GM12875 (cell line): ENCODE measurements at regions not wholly inside any gene's neighbourhood (a gene's known extent, or its start where the extent isn't known, plus 50 kb on each side); places are given as distances from the start of the nearest gene placed in this dataset.

ENCODE experiments used
- H3K4me3 ChIP-seq: one replicate; pipeline ENCODE4 v1.5.1; 2011; ENCODE audit warnings: low read depth, low read length, control low read depth
- TF ChIP-seq, protein P1 (sequence below): IDR thresholded peaks from 2 replicates; pipeline ENCODE4 v1.5.1; 2011; ENCODE audit warnings: low read depth, mild to moderate bottlenecking, control low read depth, inconsistent platforms, low read length, moderate library complexity, borderline replicate concordance; ENCODE audit not compliant: insufficient read depth

DNA sequence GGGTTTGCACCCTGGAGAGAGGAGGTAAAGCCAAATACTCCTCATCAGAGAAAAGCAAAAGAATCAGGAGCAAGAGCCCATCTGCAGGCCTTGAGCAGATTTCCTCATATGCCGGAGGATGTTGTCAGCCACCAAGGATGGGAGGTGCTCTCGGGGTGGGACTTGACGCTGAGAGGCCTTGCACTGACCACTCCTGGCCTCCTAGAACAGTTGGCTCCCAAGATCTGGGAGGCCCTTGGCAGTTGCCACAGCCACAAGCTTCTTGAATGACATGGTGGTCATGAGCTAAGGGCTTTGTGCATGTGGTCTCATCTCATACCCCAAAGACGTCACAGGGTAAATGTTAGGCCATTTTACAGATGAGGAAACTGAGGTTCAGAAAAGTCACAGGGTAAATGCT lies 75.2 kb upstream of the PMEPA1 start:
- TF ChIP-seq, protein P1, sequence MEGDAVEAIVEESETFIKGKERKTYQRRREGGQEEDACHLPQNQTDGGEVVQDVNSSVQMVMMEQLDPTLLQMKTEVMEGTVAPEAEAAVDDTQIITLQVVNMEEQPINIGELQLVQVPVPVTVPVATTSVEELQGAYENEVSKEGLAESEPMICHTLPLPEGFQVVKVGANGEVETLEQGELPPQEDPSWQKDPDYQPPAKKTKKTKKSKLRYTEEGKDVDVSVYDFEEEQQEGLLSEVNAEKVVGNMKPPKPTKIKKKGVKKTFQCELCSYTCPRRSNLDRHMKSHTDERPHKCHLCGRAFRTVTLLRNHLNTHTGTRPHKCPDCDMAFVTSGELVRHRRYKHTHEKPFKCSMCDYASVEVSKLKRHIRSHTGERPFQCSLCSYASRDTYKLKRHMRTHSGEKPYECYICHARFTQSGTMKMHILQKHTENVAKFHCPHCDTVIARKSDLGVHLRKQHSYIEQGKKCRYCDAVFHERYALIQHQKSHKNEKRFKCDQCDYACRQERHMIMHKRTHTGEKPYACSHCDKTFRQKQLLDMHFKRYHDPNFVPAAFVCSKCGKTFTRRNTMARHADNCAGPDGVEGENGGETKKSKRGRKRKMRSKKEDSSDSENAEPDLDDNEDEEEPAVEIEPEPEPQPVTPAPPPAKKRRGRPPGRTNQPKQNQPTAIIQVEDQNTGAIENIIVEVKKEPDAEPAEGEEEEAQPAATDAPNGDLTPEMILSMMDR = no peak
- H3K4me3 ChIP-seq = no peak overlapping the region

DNA sequence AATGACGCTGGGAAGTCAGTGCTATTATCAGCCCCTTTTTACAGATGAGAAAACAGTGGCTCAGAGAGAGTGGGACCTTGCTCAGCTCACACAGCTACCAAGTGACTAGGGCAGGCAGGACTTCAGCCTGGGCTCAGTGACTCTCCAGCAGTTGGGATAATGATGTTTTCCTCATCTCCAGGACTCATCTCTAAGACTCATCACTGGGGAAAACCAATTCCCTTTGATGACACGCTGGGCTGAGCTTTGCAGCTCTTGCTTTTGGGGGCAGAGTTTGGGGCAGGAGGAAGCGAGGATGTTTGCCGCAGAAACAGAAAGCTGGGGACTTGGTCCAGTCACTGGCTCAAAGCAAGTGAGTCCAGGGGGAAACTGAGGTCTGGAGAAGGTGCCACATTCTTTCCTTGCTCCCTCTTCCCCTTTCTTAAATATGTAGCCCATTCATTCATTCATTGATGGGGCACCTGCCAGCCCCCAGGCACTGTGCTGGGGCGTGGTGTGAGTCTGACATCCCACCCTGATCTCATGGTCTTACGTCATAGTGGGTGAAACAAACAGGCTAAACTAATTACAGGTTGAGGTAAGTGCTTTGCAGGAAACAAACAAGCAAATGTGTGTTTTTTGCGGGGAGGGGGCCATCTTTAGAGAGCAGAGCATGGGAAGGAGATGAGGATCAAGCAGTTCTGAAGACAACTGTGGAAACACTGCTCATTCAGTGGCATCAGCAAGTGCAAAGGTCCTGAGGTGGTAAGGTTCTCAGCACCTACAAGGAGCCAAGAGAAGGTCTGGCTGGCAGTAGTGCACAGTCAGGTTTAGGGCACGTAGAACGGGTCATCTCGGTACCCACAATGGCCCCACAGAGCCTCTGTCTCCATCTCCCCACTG lies 74.4 kb upstream of the PMEPA1 start:
- H3K4me3 ChIP-seq = no peak overlapping the region
- TF ChIP-seq, protein P1 = no peak

DNA sequence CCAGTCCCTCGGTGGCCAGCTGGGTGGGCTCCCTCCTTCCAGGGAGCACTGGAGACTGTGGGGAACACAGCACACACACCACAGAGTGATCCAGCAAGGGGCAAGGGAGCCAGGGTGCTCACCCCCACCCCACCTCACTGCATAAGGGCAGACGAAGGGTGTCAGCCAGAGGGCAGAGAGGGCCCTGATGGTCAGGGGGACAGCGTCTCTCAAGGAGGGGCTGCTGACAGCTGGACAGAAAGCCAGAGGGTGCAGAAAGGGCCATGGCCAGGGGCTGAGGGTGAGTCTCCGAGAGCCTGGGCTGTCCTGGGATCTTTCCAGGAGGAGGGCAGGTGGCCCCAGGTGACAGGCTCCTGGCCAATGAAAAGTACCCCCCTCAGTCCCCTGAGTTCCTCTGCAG lies 73.4 kb upstream of the PMEPA1 start:
- no peak overlapping the region for H3K4me3 ChIP-seq
- TF ChIP-seq, protein P1 = no peak

DNA sequence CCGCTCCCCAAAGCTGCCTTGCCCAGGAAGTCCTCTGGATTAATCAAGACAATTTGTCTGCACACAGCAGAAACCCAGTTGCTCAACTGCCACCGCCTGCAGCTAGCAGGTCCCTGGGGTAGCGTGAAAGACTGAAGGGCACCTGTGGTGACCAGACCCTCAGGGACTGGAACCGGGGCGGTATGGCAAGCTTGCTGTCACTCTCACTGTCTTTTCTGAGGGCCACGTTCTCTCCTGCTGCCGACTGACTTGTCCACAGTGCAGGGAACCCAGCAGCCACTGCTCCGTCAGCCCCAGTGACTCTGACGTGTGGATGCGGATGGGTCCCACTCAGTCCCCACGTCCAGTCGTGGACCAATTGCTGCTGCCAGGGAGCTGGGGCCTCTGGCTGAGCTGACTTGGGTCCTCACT lies 72.8 kb upstream of the PMEPA1 start:
- H3K4me3 ChIP-seq = no peak overlapping the region
- TF ChIP-seq, protein P1 = no peak

DNA sequence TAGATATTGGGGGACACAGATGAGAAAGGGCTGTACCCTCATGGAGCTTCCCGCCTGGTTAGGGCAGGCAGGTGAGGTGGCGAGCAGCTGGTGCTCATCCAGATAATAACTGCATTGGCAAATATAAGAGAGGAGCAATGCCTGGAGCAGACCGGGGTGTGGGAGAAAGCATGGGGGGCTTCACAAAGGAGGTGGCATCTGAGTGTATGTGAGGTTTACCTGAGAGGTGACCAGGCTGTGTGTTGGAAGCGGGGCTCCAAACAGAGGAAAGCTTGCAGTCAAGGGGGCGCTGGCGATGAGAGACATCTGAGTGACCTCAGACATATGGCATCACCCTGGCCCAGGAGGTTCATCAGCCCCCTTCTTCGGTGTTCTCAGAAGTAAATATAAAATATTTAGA lies 72.1 kb upstream of the PMEPA1 start:
- H3K4me3 ChIP-seq = no peak overlapping the region
- TF ChIP-seq, protein P1 = no peak

DNA sequence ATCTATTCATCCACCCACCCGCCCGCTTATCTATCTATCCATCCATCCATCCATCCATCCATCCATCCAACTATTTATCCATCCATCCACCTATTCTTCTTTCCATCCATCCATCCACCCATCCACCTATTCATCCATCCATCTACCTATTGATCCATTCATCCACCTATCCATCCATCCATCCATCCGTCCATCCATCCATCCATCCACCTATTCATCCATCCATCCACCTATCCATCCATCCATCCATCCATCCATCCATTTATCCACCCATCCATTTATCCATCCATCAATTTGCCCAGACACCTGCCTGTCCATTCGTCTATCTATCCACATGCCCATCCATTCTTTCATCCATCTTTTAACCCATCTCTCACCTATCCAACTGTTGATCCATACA lies 71.1 kb upstream of the PMEPA1 start:
- no peak overlapping the region for H3K4me3 ChIP-seq
- TF ChIP-seq, protein P1 = no peak

DNA sequence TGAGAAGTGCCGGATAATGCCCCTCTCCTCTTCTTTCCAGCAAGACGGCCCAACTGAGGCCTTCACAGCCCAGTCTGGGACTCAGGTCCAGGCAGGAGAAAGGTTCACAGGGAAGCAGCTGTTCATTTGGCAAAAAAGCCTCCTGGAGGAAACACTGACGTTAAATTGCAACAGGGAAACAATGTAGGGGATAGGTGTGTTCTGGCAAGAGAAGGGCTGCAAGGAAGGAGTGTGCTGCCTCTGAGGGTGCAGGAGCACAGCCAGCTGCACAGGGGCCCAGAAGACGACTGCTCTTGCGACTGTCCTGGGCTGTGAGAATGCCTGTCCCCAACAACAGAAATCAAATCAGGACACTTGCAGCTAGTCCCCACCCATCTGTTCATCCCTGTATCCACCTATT lies 70.6 kb upstream of the PMEPA1 start:
- no peak overlapping the region for H3K4me3 ChIP-seq

More for the DNA sequence above, 70.6 kb upstream of the PMEPA1 start:
- TF ChIP-seq, protein P1 = no peak
